ENCODE measurements at regions not wholly inside any gene's neighbourhood (a gene's known extent, or its start where the extent isn't known, plus 50 kb on each side); places are given as distances from the start of the nearest gene placed in this dataset.

DNA sequence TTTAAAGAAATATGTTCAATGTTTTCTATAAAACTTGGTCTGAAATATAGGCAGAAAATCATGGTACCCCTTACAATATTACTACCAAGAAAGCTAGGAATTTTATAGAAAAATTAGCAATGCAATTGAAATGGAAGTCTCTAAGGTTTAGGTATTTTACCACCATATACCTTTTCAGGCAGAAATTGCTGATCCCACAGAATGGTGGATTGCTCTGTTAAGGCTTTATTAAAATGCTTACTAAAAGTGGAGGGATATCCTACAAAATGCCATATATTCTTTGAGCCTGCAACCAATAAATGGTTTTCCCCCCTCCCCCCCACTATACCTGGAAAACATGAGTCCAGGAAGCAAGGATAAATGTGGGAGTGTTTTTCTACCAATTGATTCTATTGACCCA is 718.1 kb upstream of the NOVA1 start:
- TF ChIP-seq RAD21 (IDR thresholded peaks at IDR 0.05; ENCODE audit: low read depth) (no peak), NFIC (IDR thresholded peaks at IDR 0.05) (no peak), TAF1 (IDR thresholded peaks at IDR 0.05; ENCODE audit: low read depth) (no peak), TEAD4 (IDR thresholded peaks at IDR 0.05) (no peak), EP300 (IDR thresholded peaks at IDR 0.05; ENCODE audit: borderline replicate concordance) (no peak), EGR1 (IDR thresholded peaks at IDR 0.05) (no peak), YY1 (IDR thresholded peaks at IDR 0.05; ENCODE audit: low read depth) (no peak), CEBPB (IDR thresholded peaks at IDR 0.05) (no peak), FOXM1 (IDR thresholded peaks at IDR 0.05; ENCODE audit: borderline replicate concordance, low read depth) (no peak), CREB1 (IDR thresholded peaks at IDR 0.05; ENCODE audit: low read depth) (no peak), ZBTB7A (IDR thresholded peaks at IDR 0.05; ENCODE audit: low read depth) (no peak)
- TF ChIP-seq, protein P1, sequence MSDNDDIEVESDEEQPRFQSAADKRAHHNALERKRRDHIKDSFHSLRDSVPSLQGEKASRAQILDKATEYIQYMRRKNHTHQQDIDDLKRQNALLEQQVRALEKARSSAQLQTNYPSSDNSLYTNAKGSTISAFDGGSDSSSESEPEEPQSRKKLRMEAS (IDR thresholded peaks at IDR 0.05) = no peak
- TF ChIP-seq, protein P2, sequence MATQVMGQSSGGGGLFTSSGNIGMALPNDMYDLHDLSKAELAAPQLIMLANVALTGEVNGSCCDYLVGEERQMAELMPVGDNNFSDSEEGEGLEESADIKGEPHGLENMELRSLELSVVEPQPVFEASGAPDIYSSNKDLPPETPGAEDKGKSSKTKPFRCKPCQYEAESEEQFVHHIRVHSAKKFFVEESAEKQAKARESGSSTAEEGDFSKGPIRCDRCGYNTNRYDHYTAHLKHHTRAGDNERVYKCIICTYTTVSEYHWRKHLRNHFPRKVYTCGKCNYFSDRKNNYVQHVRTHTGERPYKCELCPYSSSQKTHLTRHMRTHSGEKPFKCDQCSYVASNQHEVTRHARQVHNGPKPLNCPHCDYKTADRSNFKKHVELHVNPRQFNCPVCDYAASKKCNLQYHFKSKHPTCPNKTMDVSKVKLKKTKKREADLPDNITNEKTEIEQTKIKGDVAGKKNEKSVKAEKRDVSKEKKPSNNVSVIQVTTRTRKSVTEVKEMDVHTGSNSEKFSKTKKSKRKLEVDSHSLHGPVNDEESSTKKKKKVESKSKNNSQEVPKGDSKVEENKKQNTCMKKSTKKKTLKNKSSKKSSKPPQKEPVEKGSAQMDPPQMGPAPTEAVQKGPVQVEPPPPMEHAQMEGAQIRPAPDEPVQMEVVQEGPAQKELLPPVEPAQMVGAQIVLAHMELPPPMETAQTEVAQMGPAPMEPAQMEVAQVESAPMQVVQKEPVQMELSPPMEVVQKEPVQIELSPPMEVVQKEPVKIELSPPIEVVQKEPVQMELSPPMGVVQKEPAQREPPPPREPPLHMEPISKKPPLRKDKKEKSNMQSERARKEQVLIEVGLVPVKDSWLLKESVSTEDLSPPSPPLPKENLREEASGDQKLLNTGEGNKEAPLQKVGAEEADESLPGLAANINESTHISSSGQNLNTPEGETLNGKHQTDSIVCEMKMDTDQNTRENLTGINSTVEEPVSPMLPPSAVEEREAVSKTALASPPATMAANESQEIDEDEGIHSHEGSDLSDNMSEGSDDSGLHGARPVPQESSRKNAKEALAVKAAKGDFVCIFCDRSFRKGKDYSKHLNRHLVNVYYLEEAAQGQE (IDR thresholded peaks at IDR 0.05; ENCODE audit: low read depth) = no peak
- TF ChIP-seq, protein P3, sequence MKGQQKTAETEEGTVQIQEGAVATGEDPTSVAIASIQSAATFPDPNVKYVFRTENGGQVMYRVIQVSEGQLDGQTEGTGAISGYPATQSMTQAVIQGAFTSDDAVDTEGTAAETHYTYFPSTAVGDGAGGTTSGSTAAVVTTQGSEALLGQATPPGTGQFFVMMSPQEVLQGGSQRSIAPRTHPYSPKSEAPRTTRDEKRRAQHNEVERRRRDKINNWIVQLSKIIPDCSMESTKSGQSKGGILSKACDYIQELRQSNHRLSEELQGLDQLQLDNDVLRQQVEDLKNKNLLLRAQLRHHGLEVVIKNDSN (IDR thresholded peaks at IDR 0.05) = no peak
